Mesendoderm (in vitro differentiated cells): ENCODE measurements at regions not wholly inside any gene's neighbourhood (a gene's known extent, or its start where the extent isn't known, plus 50 kb on each side); places are given as distances from the start of the nearest gene placed in this dataset.

Experiments
- DNase-seq: peaks from one replicate; pipeline ENCODE4 v3.0.0; 2013
- H2AK5ac ChIP-seq: 2 replicates; pipeline ENCODE4 v1.6.1; 2013; ENCODE audit warnings: low read length, inconsistent platforms
- H2BK120ac ChIP-seq: 2 replicates; pipeline ENCODE4 v1.6.1; 2013; ENCODE audit warnings: low read depth, mild to moderate bottlenecking, low read length, moderate library complexity, mixed read lengths
- H2BK15ac ChIP-seq: replicated peaks from 2 replicates; pipeline ENCODE4 v1.6.1; 2013; ENCODE audit warnings: low read depth, mild to moderate bottlenecking, moderate library complexity
- H2BK5ac ChIP-seq: 2 replicates; pipeline ENCODE4 v1.6.1; 2013; ENCODE audit warnings: low read length, inconsistent platforms
- H3K18ac ChIP-seq: 2 replicates; pipeline ENCODE4 v1.6.1; 2013; ENCODE audit warnings: mild to moderate bottlenecking, low read length, mixed read lengths
- H3K23ac ChIP-seq: one replicate; pipeline ENCODE4 v1.6.1; 2013; ENCODE audit warnings: low read length
- H3K27ac ChIP-seq: 2 replicates; pipeline ENCODE4 v1.5.1; 2013; ENCODE audit warnings: low read depth, mild to moderate bottlenecking, inconsistent platforms, low read length, moderate library complexity
- H3K27me3 ChIP-seq: 2 replicates; pipeline ENCODE4 v1.6.1; 2013; ENCODE audit warnings: low read length, control low read depth, mild to moderate bottlenecking, inconsistent platforms; ENCODE audit not compliant: insufficient read depth, poor library complexity
- H3K36me3 ChIP-seq: 2 replicates; pipeline ENCODE4 v1.6.1; 2013; ENCODE audit warnings: low read length, inconsistent platforms; ENCODE audit not compliant: control insufficient read depth, insufficient read depth
- H3K4ac ChIP-seq: one replicate; pipeline ENCODE4 v1.6.1; 2013; ENCODE audit warnings: low read depth, mild to moderate bottlenecking, low read length, moderate library complexity
- H3K4me1 ChIP-seq: 2 replicates; pipeline ENCODE4 v1.6.1; 2013; ENCODE audit warnings: low read depth, low read length, inconsistent platforms; ENCODE audit not compliant: control insufficient read depth
- H3K4me2 ChIP-seq: 2 replicates; pipeline ENCODE4 v1.6.1; 2013; ENCODE audit warnings: low read length
- H3K4me3 ChIP-seq: 2 replicates; pipeline ENCODE4 v1.5.1; 2013; ENCODE audit warnings: mild to moderate bottlenecking, low read length
- H3K56ac ChIP-seq: one replicate; pipeline ENCODE4 v1.6.1; 2013; ENCODE audit warnings: low read length
- H3K79me1 ChIP-seq: 2 replicates; pipeline ENCODE4 v1.6.1; 2013; ENCODE audit warnings: low read length, inconsistent platforms
- H3K79me2 ChIP-seq: 2 replicates; pipeline ENCODE4 v1.6.1; 2013; ENCODE audit warnings: mild to moderate bottlenecking, low read length; ENCODE audit not compliant: control insufficient read depth, insufficient read depth
- H3K9ac ChIP-seq: 2 replicates; pipeline ENCODE4 v1.6.1; 2013; ENCODE audit warnings: low read length, inconsistent platforms
- H4K5ac ChIP-seq: one replicate; pipeline ENCODE4 v1.6.1; 2013; ENCODE audit warnings: low read length
- H4K8ac ChIP-seq: one replicate; pipeline ENCODE4 v1.6.1; 2013; ENCODE audit warnings: low read depth, mild to moderate bottlenecking, control low read depth, low read length, moderate library complexity
- WGBS: extraction: QIAGEN DNeasy Blood & Tissue Kit; methylation state at CpG from one replicate; pipeline ENCODE4 v1.1.7; 2013; ENCODE audit warnings: low lambda C conversion rate, missing lambda C conversion rate; ENCODE audit not compliant: insufficient coverage; ENCODE audit errors: extremely low coverage; 5-methylcytosine and 5-hydroxymethylcytosine counted together

GRCh38 chr20:11281240-11281639 lies 607.4 kb upstream of the JAG1 start:
- H3K27ac ChIP-seq: no peak overlapping the region
- no peak overlapping the region for H2BK15ac ChIP-seq
- no peak overlapping the region for H3K4ac ChIP-seq
- H3K9ac ChIP-seq: no peak overlapping the region
- H4K8ac ChIP-seq: no peak overlapping the region
- H3K18ac ChIP-seq: no peak overlapping the region
- no peak for DNase-seq
- no peak overlapping the region for H2BK120ac ChIP-seq
- H3K79me1 ChIP-seq: no peaks in the 10 kb centered on the region
- no peak overlapping the region for H2BK5ac ChIP-seq
- no peaks in the 10 kb centered on the region for H3K79me2 ChIP-seq
- no peak overlapping the region for H3K56ac ChIP-seq
- H2AK5ac ChIP-seq: no peak overlapping the region
- no peak overlapping the region for H3K23ac ChIP-seq
- no peak overlapping the region for H3K4me3 ChIP-seq
- no peaks in the 10 kb centered on the region for H3K4me1 ChIP-seq
- no CpG with 5 or more reads among the region's 3 CpGs for WGBS
- H4K5ac ChIP-seq: no peak overlapping the region
- H3K27me3 ChIP-seq: no peaks in the 10 kb centered on the region
- H3K4me2 ChIP-seq: no peak overlapping the region
- H3K36me3 ChIP-seq: no peaks in the 10 kb centered on the region

- Histone ChIP-seq H2AK5ac (no peak overlapping the region), H3K79me2 (no peaks in the 10 kb centered on the region), H4K8ac (no peak overlapping the region), H3K18ac (no peak overlapping the region), H3K4me2 (no peak overlapping the region), H3K27ac (no peak overlapping the region), H3K4me3 (no peak overlapping the region), H3K4ac (no peak overlapping the region), H3K23ac (no peak overlapping the region), H3K4me1 (no peaks in the 10 kb centered on the region), H3K56ac (no peak overlapping the region), H3K36me3 (no peaks in the 10 kb centered on the region), H2BK5ac (no peak overlapping the region), H2BK120ac (no peak overlapping the region), H2BK15ac (no peak overlapping the region), H3K9ac (no peak overlapping the region), H3K27me3 (no peaks in the 10 kb centered on the region), H4K5ac (no peak overlapping the region), H3K79me1 (no peaks in the 10 kb centered on the region)
- no CpG with 5 or more reads among the region's 4 CpGs for WGBS
- DNase-seq: no peak
Measured at GRCh38 chr20:11281768-11282167, 608.0 kb upstream of the JAG1 start.

- Histone ChIP-seq H4K5ac (no peak overlapping the region), H3K27me3 (no peaks in the 10 kb centered on the region), H2BK120ac (no peak overlapping the region), H4K8ac (no peak overlapping the region), H3K36me3 (no peaks in the 10 kb centered on the region), H3K79me2 (no peaks in the 10 kb centered on the region), H2BK15ac (no peak overlapping the region), H3K4me1 (no peaks in the 10 kb centered on the region), H2BK5ac (no peak overlapping the region), H3K23ac (no peak overlapping the region), H2AK5ac (no peak overlapping the region), H3K9ac (no peak overlapping the region), H3K4me3 (no peak overlapping the region), H3K79me1 (no peaks in the 10 kb centered on the region), H3K4me2 (no peak overlapping the region), H3K4ac (no peak overlapping the region), H3K56ac (no peak overlapping the region), H3K18ac (no peak overlapping the region), H3K27ac (no peak overlapping the region)
- DNase-seq: no peak
- WGBS: no CpG with 5 or more reads among the region's 2 CpGs
Measured at GRCh38 chr20:11287126-11287525, 613.3 kb upstream of the JAG1 start.

GRCh38 chr20:11296221-11296620 lies 621.5 kb upstream of the BTBD3 start:
- H2BK5ac ChIP-seq: no peak overlapping the region
- H4K5ac ChIP-seq: no peak overlapping the region
- H3K9ac ChIP-seq: no peak overlapping the region
- no CpG with 5 or more reads among the region's 1 CpG for WGBS
- H3K56ac ChIP-seq: no peak overlapping the region
- no peak overlapping the region for H2BK15ac ChIP-seq
- no peak overlapping the region for H3K18ac ChIP-seq
- no peaks in the 10 kb centered on the region for H3K4me1 ChIP-seq
- H3K79me1 ChIP-seq: no peaks in the 10 kb centered on the region
- no peak overlapping the region for H3K23ac ChIP-seq
- no peak overlapping the region for H3K4me2 ChIP-seq
- no peak overlapping the region for H3K4ac ChIP-seq
- H3K27ac ChIP-seq: no peak overlapping the region
- no peaks in the 10 kb centered on the region for H3K36me3 ChIP-seq
- peak; percentile 66 for DNase-seq
- no peak overlapping the region for H3K4me3 ChIP-seq
- H2BK120ac ChIP-seq: no peak overlapping the region
- no peak overlapping the region for H2AK5ac ChIP-seq
- no peaks in the 10 kb centered on the region for H3K27me3 ChIP-seq
- no peak overlapping the region for H4K8ac ChIP-seq
- H3K79me2 ChIP-seq: no peaks in the 10 kb centered on the region

- no peak overlapping the region for H3K56ac ChIP-seq
- no peaks in the 10 kb centered on the region for H3K79me1 ChIP-seq
- no peak overlapping the region for H2AK5ac ChIP-seq
- H2BK15ac ChIP-seq: peak overlapping the region; percentile 42
- H3K4me2 ChIP-seq: no peak overlapping the region
- H2BK120ac ChIP-seq: no peak overlapping the region
- H4K5ac ChIP-seq: no peak overlapping the region
- no peak overlapping the region for H3K4me3 ChIP-seq
- no peaks in the 10 kb centered on the region for H3K79me2 ChIP-seq
- H2BK5ac ChIP-seq: no peak overlapping the region
- H3K23ac ChIP-seq: no peak overlapping the region
- H3K9ac ChIP-seq: no peak overlapping the region
- no peak overlapping the region for H3K27ac ChIP-seq
- DNase-seq: peak; percentile 43
- H3K36me3 ChIP-seq: no peaks in the 10 kb centered on the region
- no peak overlapping the region for H3K4ac ChIP-seq
- no peak overlapping the region for H3K18ac ChIP-seq
- no peaks in the 10 kb centered on the region for H3K27me3 ChIP-seq
- H4K8ac ChIP-seq: no peak overlapping the region
- no peaks in the 10 kb centered on the region for H3K4me1 ChIP-seq
Measured at GRCh38 chr20:11296951-11297350, 620.7 kb upstream of the BTBD3 start.

- H3K4me3 ChIP-seq: no peak overlapping the region
- no peak overlapping the region for H3K4me2 ChIP-seq
- H2BK120ac ChIP-seq: no peak overlapping the region
- H3K18ac ChIP-seq: no peak overlapping the region
- no peak overlapping the region for H2BK15ac ChIP-seq
- H3K79me2 ChIP-seq: no peaks in the 10 kb centered on the region
- no peak overlapping the region for H3K9ac ChIP-seq
- H2BK5ac ChIP-seq: no peak overlapping the region
- no peak overlapping the region for H3K4ac ChIP-seq
- H3K4me1 ChIP-seq: peaks cover 4% of the 10 kb centered on the region
- no peak for DNase-seq
- WGBS: no CpG with 5 or more reads among the region's 10 CpGs
- no peak overlapping the region for H2AK5ac ChIP-seq
- H3K23ac ChIP-seq: no peak overlapping the region
- no peaks in the 10 kb centered on the region for H3K27me3 ChIP-seq
- no peaks in the 10 kb centered on the region for H3K79me1 ChIP-seq
- no peak overlapping the region for H4K5ac ChIP-seq
- no peaks in the 10 kb centered on the region for H3K36me3 ChIP-seq
- H3K27ac ChIP-seq: no peak overlapping the region
- H3K56ac ChIP-seq: no peak overlapping the region
- no peak overlapping the region for H4K8ac ChIP-seq
Measured at GRCh38 chr20:11301699-11302098, 616.0 kb upstream of the BTBD3 start.
